SK-N-SH (cell line): ENCODE measurements at regions not wholly inside any gene's neighbourhood (a gene's known extent, or its start where the extent isn't known, plus 50 kb on each side); places are given as distances from the start of the nearest gene placed in this dataset.

Experiments
- NFIC ChIP-seq: IDR thresholded peaks from 2 replicates; pipeline ENCODE4 v1.4.0; 2012; ENCODE audit warnings: borderline replicate concordance
- REST ChIP-seq: IDR thresholded peaks from 2 replicates; pipeline ENCODE4 v1.6.1; 2012; ENCODE audit warnings: mild to moderate bottlenecking, low read depth, low read length, moderate library complexity
- TCF12 ChIP-seq: IDR thresholded peaks from 2 replicates; pipeline ENCODE4 v1.4.0; 2012
- TF ChIP-seq, protein P1 (sequence below): IDR thresholded peaks from 2 replicates; pipeline ENCODE4; 2012
- TF ChIP-seq, protein P2 (sequence below): fragments of 150-350 bp; IDR thresholded peaks from 2 replicates; pipeline ENCODE4 v1.6.1; 2017; ENCODE audit warnings: antibody characterized with exemption, low read length, low read depth, borderline replicate concordance
- TF ChIP-seq, protein P3 (sequence below): fragments of 200-600 bp; sonication (generic); IDR thresholded peaks from 2 replicates; pipeline ENCODE4 v1.6.1; 2017; ENCODE audit warnings: antibody characterized with exemption, mild to moderate bottlenecking, moderate library complexity

DNA sequence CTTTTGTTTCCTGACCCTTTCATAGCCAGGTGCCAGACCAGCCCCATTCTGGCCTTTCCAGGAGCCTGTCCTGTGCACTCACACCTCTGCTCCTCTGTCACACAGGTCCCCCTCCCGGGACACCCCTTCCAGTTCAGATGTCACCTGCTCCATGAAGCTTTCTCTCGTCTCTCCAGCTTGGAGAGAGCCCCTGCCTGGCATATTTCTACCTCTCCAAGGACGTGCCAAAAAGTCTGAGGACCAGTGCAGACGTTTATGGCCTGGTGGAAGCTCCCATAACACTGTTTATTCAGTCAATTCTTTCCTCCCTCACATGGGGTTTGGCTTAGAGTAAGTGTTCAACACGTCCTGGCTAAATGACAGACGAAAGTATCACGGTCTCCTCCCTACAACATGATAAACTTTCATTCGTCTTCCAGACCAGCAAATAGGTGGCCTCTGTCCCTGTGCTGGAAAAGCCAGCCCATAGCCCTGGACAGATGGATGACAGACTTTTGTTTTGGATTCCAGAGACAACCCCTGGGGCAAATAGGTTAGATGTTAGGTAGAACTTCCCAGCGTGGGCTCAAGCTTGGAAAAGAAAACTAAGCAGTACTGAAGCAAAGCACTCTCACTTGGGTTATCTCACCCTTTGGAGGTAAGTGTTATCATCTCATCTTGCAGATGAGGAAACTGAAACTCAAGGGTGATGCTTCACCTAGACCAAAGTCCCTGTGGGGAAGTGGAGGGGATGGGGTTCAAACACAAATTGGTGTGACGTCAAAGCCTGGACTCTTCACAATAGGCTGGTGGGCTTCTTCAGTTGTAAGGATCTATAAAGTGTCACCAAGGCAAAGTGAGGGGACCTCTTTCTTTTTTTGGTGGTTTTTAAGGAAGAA, 52.9 kb upstream of the ECE1 start:
- TF ChIP-seq, protein P1, sequence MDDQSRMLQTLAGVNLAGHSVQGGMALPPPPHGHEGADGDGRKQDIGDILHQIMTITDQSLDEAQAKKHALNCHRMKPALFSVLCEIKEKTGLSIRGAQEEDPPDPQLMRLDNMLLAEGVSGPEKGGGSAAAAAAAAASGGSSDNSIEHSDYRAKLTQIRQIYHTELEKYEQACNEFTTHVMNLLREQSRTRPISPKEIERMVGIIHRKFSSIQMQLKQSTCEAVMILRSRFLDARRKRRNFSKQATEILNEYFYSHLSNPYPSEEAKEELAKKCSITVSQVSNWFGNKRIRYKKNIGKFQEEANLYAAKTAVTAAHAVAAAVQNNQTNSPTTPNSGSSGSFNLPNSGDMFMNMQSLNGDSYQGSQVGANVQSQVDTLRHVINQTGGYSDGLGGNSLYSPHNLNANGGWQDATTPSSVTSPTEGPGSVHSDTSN: no peak
- TF ChIP-seq TCF12: no peak
- TF ChIP-seq, protein P2, sequence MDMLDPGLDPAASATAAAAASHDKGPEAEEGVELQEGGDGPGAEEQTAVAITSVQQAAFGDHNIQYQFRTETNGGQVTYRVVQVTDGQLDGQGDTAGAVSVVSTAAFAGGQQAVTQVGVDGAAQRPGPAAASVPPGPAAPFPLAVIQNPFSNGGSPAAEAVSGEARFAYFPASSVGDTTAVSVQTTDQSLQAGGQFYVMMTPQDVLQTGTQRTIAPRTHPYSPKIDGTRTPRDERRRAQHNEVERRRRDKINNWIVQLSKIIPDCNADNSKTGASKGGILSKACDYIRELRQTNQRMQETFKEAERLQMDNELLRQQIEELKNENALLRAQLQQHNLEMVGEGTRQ: no peak
- no peak for TF ChIP-seq NFIC
- TF ChIP-seq, protein P3, sequence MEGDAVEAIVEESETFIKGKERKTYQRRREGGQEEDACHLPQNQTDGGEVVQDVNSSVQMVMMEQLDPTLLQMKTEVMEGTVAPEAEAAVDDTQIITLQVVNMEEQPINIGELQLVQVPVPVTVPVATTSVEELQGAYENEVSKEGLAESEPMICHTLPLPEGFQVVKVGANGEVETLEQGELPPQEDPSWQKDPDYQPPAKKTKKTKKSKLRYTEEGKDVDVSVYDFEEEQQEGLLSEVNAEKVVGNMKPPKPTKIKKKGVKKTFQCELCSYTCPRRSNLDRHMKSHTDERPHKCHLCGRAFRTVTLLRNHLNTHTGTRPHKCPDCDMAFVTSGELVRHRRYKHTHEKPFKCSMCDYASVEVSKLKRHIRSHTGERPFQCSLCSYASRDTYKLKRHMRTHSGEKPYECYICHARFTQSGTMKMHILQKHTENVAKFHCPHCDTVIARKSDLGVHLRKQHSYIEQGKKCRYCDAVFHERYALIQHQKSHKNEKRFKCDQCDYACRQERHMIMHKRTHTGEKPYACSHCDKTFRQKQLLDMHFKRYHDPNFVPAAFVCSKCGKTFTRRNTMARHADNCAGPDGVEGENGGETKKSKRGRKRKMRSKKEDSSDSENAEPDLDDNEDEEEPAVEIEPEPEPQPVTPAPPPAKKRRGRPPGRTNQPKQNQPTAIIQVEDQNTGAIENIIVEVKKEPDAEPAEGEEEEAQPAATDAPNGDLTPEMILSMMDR: no peak
- TF ChIP-seq REST: no peak
